A549 (cell line): ENCODE measurements at regions not wholly inside any gene's neighbourhood (a gene's known extent, or its start where the extent isn't known, plus 50 kb on each side); places are given as distances from the start of the nearest gene placed in this dataset.

ENCODE experiments used
- ATAC-seq, 2 experiments: fragments of 200-7000 bp in 1 of 2; fragments of >200 bp in 1 of 2; cut with Nextera tagmentation in 1 of 2; cut with Tn5 transposase in 1 of 2; 3 replicates each; pipeline versions ENCODE4 v1.8.0 to v1.9.1; 2018 to 2020; ENCODE audit warnings: mild to moderate bottlenecking in 1 of 2, moderate library complexity in 1 of 2
- CTCF ChIA-PET: fragments of 300-600 bp; sonication (Branson Sonifier 250); formaldehyde crosslinking; extraction: SDS; loops from one replicate; lab custom pipeline; 2021; ENCODE audit warnings: antibody characterized with exemption, inconsistent platforms; lab: Yijun Ruan, JAX
- POLR2A ChIA-PET: fragments of 350-600 bp; formaldehyde crosslinking; extraction: SDS; loops from one replicate; lab custom pipeline; 2021; ENCODE audit warnings: antibody characterized with exemption, inconsistent platforms; lab: Yijun Ruan, JAX
- DNase-seq, 2 experiments: peaks; one replicate each; pipeline versions ENCODE4 v3.0.0 to v3.0.0-alpha.2; 2011 to 2016; ENCODE audit warnings: low read depth in 1 of 2, low spot score in 1 of 2
- FAIRE-seq: peaks from 2 replicates; lab custom pipeline; 2011; peaks lifted over from hg19 to GRCh38; lab: Jason Lieb, UNC
- H3K27ac ChIP-seq, 2 experiments: fragments of >200 bp; sonication (Bioruptor Twin); formaldehyde crosslinking; 3 replicates each; pipeline ENCODE4 v1.5.1; 2016 to 2017
- H3K4me1 ChIP-seq: fragments of >200 bp; sonication (Bioruptor Twin); formaldehyde crosslinking; 3 replicates; pipeline ENCODE4 v1.6.1; 2016
- H3K4me2 ChIP-seq: fragments of >200 bp; sonication (Bioruptor Twin); formaldehyde crosslinking; 3 replicates; pipeline ENCODE4 v1.6.1; 2016
- H3K4me3 ChIP-seq: fragments of >200 bp; sonication (Bioruptor Twin); formaldehyde crosslinking; 3 replicates; pipeline ENCODE4 v1.5.1; 2016
- H3K9me3 ChIP-seq: fragments of >200 bp; sonication (Bioruptor Twin); formaldehyde crosslinking; 3 replicates; pipeline ENCODE4 v1.6.1; 2016
- BHLHE40 ChIP-seq: IDR thresholded peaks from 2 replicates; pipeline ENCODE4 v1.6.1; 2012; ENCODE audit warnings: low read depth, low read length, inconsistent platforms
- CEBPB ChIP-seq, 2 experiments: fragments of >200 bp in 1 of 2; sonication (Bioruptor Twin) in 1 of 2; formaldehyde crosslinking in 1 of 2; IDR thresholded peaks; 2 replicates each; pipeline ENCODE4 v1.6.1; 2012 to 2016
- E2F6 ChIP-seq: IDR thresholded peaks from 2 replicates; pipeline ENCODE4 v1.6.1; 2012; ENCODE audit warnings: low read depth, borderline replicate concordance
- EHMT2 ChIP-seq: fragments of 200-600 bp; sonication (generic); IDR thresholded peaks from 2 replicates; pipeline ENCODE4 v1.6.1; 2016; ENCODE audit warnings: antibody characterized with exemption, low read depth, mild to moderate bottlenecking, moderate library complexity
- EP300 ChIP-seq, 2 experiments: fragments of >200 bp; sonication (Bioruptor Twin); formaldehyde crosslinking; IDR thresholded peaks; 2 replicates in 1 of 2; 3 replicates in 1 of 2; pipeline ENCODE4 v1.6.1; 2016 to 2017
- ESRRA ChIP-seq: fragments of 150-350 bp; IDR thresholded peaks from 2 replicates; pipeline ENCODE4 v1.6.1; 2014; ENCODE audit warnings: mild to moderate bottlenecking, low read length, borderline replicate concordance
- HES2 ChIP-seq: fragments of >200 bp; sonication (Bioruptor Twin); formaldehyde crosslinking; IDR thresholded peaks from 2 replicates; pipeline ENCODE4 v1.6.1; 2016
- HOXA7 ChIP-seq: fragments of 250-450 bp; sonication (Bioruptor Pico); IDR thresholded peaks from 2 replicates; pipeline ENCODE4 v1.5.0; 2020; ENCODE audit warnings: mild to moderate bottlenecking, moderate library complexity
- HOXB13 ChIP-seq: fragments of 250-450 bp; sonication (Bioruptor Pico); IDR thresholded peaks from 2 replicates; pipeline ENCODE4 v1.5.0; 2020; ENCODE audit warnings: low read depth, mild to moderate bottlenecking, moderate library complexity
- HOXB5 ChIP-seq: fragments of 250-450 bp; sonication (Bioruptor Pico); IDR thresholded peaks from 2 replicates; pipeline ENCODE4 v1.5.0; 2020; ENCODE audit warnings: mild to moderate bottlenecking, moderate library complexity
- JUN ChIP-seq, 2 experiments: fragments of >200 bp; sonication (Bioruptor Twin); formaldehyde crosslinking; IDR thresholded peaks; 2 replicates in 1 of 2; 3 replicates in 1 of 2; pipeline ENCODE4 v1.6.1; 2016 to 2017
- KDM5A ChIP-seq: fragments of 200-600 bp; sonication (generic); IDR thresholded peaks from 2 replicates; pipeline ENCODE4 v1.6.1; 2016; ENCODE audit warnings: antibody characterized with exemption, mild to moderate bottlenecking
- MAX ChIP-seq: IDR thresholded peaks from 2 replicates; pipeline ENCODE4 v1.6.1; 2012
- MYC ChIP-seq: IDR thresholded peaks from 2 replicates; pipeline ENCODE4 v1.6.1; 2012; ENCODE audit warnings: mild to moderate bottlenecking, inconsistent platforms, low read length, improper control_type of control experiment, borderline replicate concordance
- NFE2L2 ChIP-seq: fragments of 150-350 bp; conservative IDR thresholded peaks from 2 replicates; pipeline ENCODE4 v1.6.1; 2014; ENCODE audit warnings: low read length
- PBX3 ChIP-seq: IDR thresholded peaks from 2 replicates; pipeline ENCODE4 v1.6.1; 2012
- POLR2A ChIP-seq: IDR thresholded peaks from 2 replicates; pipeline ENCODE4 v1.6.1; 2012; ENCODE audit warnings: mild to moderate bottlenecking, low read length
- RARB ChIP-seq: fragments of 250-450 bp; sonication (Bioruptor Pico); IDR thresholded peaks from 2 replicates; pipeline ENCODE4 v1.8.0; 2021; ENCODE audit warnings: mild to moderate bottlenecking, moderate library complexity
- RCOR1 ChIP-seq: fragments of 150-350 bp; IDR thresholded peaks from 2 replicates; pipeline ENCODE4 v1.6.1; 2014; ENCODE audit warnings: antibody characterized with exemption, low read length, low read depth
- RNF2 ChIP-seq: fragments of 200-600 bp; sonication (generic); IDR thresholded peaks from 2 replicates; pipeline ENCODE4 v1.6.1; 2016; ENCODE audit warnings: low read depth, mild to moderate bottlenecking, antibody characterized with exemption, moderate library complexity, borderline replicate concordance
- SMC3 ChIP-seq: fragments of >200 bp; sonication (Bioruptor Twin); formaldehyde crosslinking; IDR thresholded peaks from 3 replicates; pipeline ENCODE4 v1.6.1; 2018; ENCODE audit warnings: inconsistent platforms
- TFCP2L1 ChIP-seq: fragments of 250-450 bp; sonication (Bioruptor Pico); IDR thresholded peaks from 2 replicates; pipeline ENCODE4 v1.5.0; 2021; ENCODE audit warnings: mild to moderate bottlenecking
- TP53 ChIP-seq: fragments of 250-450 bp; sonication (Bioruptor Pico); IDR thresholded peaks from 2 replicates; pipeline ENCODE4 v1.5.0; 2021; ENCODE audit warnings: mild to moderate bottlenecking, moderate library complexity
- USF2 ChIP-seq: fragments of 450-650 bp; IDR thresholded peaks from 2 replicates; pipeline ENCODE4 v1.6.1; 2014; ENCODE audit warnings: antibody characterized with exemption
- ZNF302 ChIP-seq: fragments of 250-450 bp; sonication (Bioruptor Pico); IDR thresholded peaks from 2 replicates; pipeline ENCODE4 v1.9.0; 2021; ENCODE audit warnings: inconsistent platforms, mild to moderate bottlenecking, moderate library complexity
- ZSCAN20 ChIP-seq: fragments of 250-450 bp; sonication (Bioruptor Pico); IDR thresholded peaks from 2 replicates; pipeline ENCODE4 v1.8.0; 2022; ENCODE audit warnings: mild to moderate bottlenecking, moderate library complexity
- WGBS: methylation state at CpG from one replicate; pipeline ENCODE4 v1.1.6; 2017; ENCODE audit errors: missing lambda C conversion rate; 5-methylcytosine and 5-hydroxymethylcytosine counted together

- no peak for TF ChIP-seq E2F6
- no peak for TF ChIP-seq RCOR1
- TF ChIP-seq JUN (IDR thresholded peaks at IDR 0.05), result no peak
- no peak for TF ChIP-seq NFE2L2
These were observed 201.8 kb upstream of the PGR start (continued) for GRCh38 chr11:101331411-101331810.

- TF ChIP-seq KDM5A (no peak), HOXB13 (CRISPR knock-in tag) (no peak), HES2 (0 out of 2 replicates have a peak, but pooled peaks have one; percentile 43), ZNF302 (CRISPR knock-in tag) (no peak), CEBPB (IDR thresholded peaks at IDR 0.05) (peak; percentile 69 to 85)
- Histone ChIP-seq H3K4me1 (no peaks in the 10 kb centered on the region), H3K4me2 (no peak overlapping the region), H3K4me3 (no peak overlapping the region), H3K9me3 (no peaks in the 10 kb centered on the region), H3K27ac (no peak overlapping the region)
- FAIRE-seq (no peak), ATAC-seq (no peak), DNase-seq (no peak)
- 2% methylated on average over 3 of the region's 3 CpGs for WGBS
- ChIA-PET POLR2A (no interaction called here), CTCF (no interaction called here)
These were observed 198.3 kb upstream of the PGR start for GRCh38 chr11:101327908-101328307.

GRCh38 chr11:101326141-101326540 is 196.5 kb upstream of the PGR start:
- H3K4me1 ChIP-seq, result no peaks in the 10 kb centered on the region
- ATAC-seq (no peak), DNase-seq (no peak), FAIRE-seq (no peak)
- no peak overlapping the region for H3K4me2 ChIP-seq
- ChIA-PET POLR2A (no interaction called here), CTCF (no interaction called here)
- TF ChIP-seq HOXB5 (CRISPR knock-in tag) (no peak), ZSCAN20 (no peak), ZNF302 (CRISPR knock-in tag) (no peak), SMC3 (no peak), MAX (no peak), POLR2A (no peak), MYC (no peak), RCOR1 (no peak), ESRRA (no peak), NFE2L2 (no peak), TFCP2L1 (CRISPR knock-in tag) (no peak), BHLHE40 (no peak), EHMT2 (no peak), TP53 (CRISPR knock-in tag) (no peak), HOXA7 (CRISPR knock-in tag) (no peak), RARB (CRISPR knock-in tag) (no peak), EP300 (IDR thresholded peaks at IDR 0.05) (no peak)
- no peak overlapping the region for H3K4me3 ChIP-seq
- no peak overlapping the region for H3K27ac ChIP-seq
- H3K9me3 ChIP-seq, result no peaks in the 10 kb centered on the region

GRCh38 chr11:101323997-101324396 is 194.4 kb upstream of the PGR start:
- POLR2A ChIA-PET, result no interaction called here
- Histone ChIP-seq H3K4me1 (no peaks in the 10 kb centered on the region), H3K4me2 (no peak overlapping the region), H3K4me3 (no peak overlapping the region), H3K27ac (no peak overlapping the region), H3K9me3 (no peaks in the 10 kb centered on the region)
- ATAC-seq (no peak), FAIRE-seq (no peak), DNase-seq (peak in 1 of 2 experiments; percentile 1)
- CTCF ChIA-PET, result no interaction called here
- no peak for TF ChIP-seq ESRRA
- no peak for TF ChIP-seq RNF2
- no peak for TF ChIP-seq PBX3
- TF ChIP-seq USF2, result no peak
- no peak for TF ChIP-seq HOXA7 (CRISPR knock-in tag)
- TF ChIP-seq MAX, result no peak
- 7% methylated on average over 2 of the region's 2 CpGs for WGBS
